ENCODE measurements at regions not wholly inside any gene's neighbourhood (a gene's known extent, or its start where the extent isn't known, plus 50 kb on each side); places are given as distances from the start of the nearest gene placed in this dataset.

- no peak for DNase-seq
- intact Hi-C loops (cut with DNase I): no loop called here
- no peaks in the 10 kb centered on the region for H3K36me3 ChIP-seq
- H3K4me1 ChIP-seq: no peaks in the 10 kb centered on the region
- H3K27ac ChIP-seq: no peak overlapping the region
- no peak for ATAC-seq
- H3K27me3 ChIP-seq (ENCODE audit: low read depth): no peaks in the 10 kb centered on the region
- no peaks in the 10 kb centered on the region for H3K9me3 ChIP-seq
- no peak overlapping the region for H3K4me3 ChIP-seq
- TF ChIP-seq, protein P1, sequence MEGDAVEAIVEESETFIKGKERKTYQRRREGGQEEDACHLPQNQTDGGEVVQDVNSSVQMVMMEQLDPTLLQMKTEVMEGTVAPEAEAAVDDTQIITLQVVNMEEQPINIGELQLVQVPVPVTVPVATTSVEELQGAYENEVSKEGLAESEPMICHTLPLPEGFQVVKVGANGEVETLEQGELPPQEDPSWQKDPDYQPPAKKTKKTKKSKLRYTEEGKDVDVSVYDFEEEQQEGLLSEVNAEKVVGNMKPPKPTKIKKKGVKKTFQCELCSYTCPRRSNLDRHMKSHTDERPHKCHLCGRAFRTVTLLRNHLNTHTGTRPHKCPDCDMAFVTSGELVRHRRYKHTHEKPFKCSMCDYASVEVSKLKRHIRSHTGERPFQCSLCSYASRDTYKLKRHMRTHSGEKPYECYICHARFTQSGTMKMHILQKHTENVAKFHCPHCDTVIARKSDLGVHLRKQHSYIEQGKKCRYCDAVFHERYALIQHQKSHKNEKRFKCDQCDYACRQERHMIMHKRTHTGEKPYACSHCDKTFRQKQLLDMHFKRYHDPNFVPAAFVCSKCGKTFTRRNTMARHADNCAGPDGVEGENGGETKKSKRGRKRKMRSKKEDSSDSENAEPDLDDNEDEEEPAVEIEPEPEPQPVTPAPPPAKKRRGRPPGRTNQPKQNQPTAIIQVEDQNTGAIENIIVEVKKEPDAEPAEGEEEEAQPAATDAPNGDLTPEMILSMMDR (IDR thresholded peaks at IDR 0.05): no peak
These were observed 515.2 kb upstream of the CCDC54 start for GRCh38 chr3:106862067-106862466.

GRCh38 chr3:106877627-106878026 lies 499.6 kb upstream of the CCDC54 start:
- ATAC-seq (no peak), DNase-seq (no peak)
- Histone ChIP-seq H3K9me3 (no peaks in the 10 kb centered on the region), H3K4me3 (no peak overlapping the region), H3K36me3 (no peaks in the 10 kb centered on the region), H3K27ac (no peak overlapping the region), H3K4me1 (no peaks in the 10 kb centered on the region), H3K27me3 (ENCODE audit: low read depth) (no peaks in the 10 kb centered on the region)
- TF ChIP-seq, protein P1 (IDR thresholded peaks at IDR 0.05): no peak
- intact Hi-C loops (cut with DNase I): no loop called here

DNA sequence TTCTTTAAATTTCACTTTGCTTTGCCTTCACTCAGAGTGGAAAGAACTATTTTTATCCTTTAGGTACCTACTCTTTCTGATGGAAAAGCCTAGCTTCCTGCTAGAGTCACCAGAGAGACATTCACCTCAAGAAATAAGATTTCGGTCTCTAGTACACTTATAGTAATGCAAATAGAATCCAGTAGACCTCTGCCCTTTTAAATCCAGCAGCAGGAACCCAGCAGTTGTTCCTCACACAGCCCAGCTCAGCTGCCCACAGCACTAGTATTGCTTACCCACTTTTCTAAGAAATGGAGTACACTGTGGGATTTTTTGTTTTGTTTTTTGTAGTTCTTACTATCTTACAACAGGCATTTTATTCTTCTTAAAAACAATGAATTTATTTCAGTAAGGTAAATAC lies 497.0 kb upstream of the CCDC54 start:
- no peak overlapping the region for H3K4me3 ChIP-seq
- H3K27me3 ChIP-seq (ENCODE audit: low read depth): no peaks in the 10 kb centered on the region
- no peaks in the 10 kb centered on the region for H3K9me3 ChIP-seq
- intact Hi-C loops (cut with DNase I): no loop called here
- no peak overlapping the region for H3K27ac ChIP-seq
- no peaks in the 10 kb centered on the region for H3K4me1 ChIP-seq
- TF ChIP-seq, protein P1 (IDR thresholded peaks at IDR 0.05): no peak
- DNase-seq (no peak), ATAC-seq (no peak)
- H3K36me3 ChIP-seq: no peaks in the 10 kb centered on the region

DNA sequence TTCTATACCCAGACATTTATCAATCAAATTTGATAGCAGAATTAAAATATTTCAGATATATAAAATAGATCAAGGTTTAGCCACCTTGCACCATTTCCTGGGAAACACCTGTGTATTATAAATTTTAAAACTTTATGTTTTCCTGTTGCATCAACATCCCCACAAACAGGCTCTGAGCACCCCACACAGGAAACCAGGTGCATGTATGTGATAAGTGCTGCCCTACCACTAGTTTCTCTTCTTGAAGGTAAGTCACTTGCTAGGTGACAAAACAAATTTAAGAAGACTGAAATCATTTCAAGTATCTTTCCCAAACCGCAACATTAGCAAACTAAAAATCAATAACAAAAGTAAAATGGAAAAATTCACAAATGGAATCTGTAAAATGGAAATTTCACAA lies 496.1 kb upstream of the CCDC54 start:
- H3K36me3 ChIP-seq: no peaks in the 10 kb centered on the region
- H3K4me3 ChIP-seq: no peak overlapping the region
- no peaks in the 10 kb centered on the region for H3K4me1 ChIP-seq
- H3K27ac ChIP-seq: no peak overlapping the region
- H3K27me3 ChIP-seq (ENCODE audit: low read depth): no peaks in the 10 kb centered on the region
- TF ChIP-seq, protein P1 (IDR thresholded peaks at IDR 0.05): no peak
- DNase-seq (no peak), ATAC-seq (no peak)
- intact Hi-C loops (cut with DNase I): no loop called here
- no peaks in the 10 kb centered on the region for H3K9me3 ChIP-seq

GRCh38 chr3:106882297-106882696 lies 494.9 kb upstream of the CCDC54 start:
- TF ChIP-seq, protein P1 (IDR thresholded peaks at IDR 0.05): no peak
- DNase-seq (no peak), ATAC-seq (no peak)
- no peak overlapping the region for H3K27ac ChIP-seq
- no peaks in the 10 kb centered on the region for H3K9me3 ChIP-seq
- H3K36me3 ChIP-seq: no peaks in the 10 kb centered on the region
- no peak overlapping the region for H3K4me3 ChIP-seq
- intact Hi-C loops (cut with DNase I): no loop called here
- no peaks in the 10 kb centered on the region for H3K27me3 ChIP-seq (ENCODE audit: low read depth)
- H3K4me1 ChIP-seq: no peaks in the 10 kb centered on the region

DNA sequence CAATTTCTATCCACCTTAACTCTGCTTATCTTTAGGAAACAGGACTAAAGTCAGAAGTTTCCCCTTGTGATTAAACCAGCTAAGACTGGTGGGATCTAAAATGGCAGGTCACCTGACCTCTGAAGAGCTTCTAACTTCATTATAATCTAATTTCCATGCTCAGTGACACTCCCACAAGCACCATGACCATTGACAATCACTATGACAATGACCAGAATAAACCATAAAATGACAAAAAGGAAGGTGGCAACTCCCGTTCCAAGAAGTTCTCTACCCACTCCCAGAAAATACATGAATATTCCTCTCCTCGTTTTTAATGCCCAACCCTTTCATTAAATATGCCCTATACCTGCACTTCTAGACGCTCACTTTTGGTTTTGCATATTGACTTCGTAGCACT lies 471.2 kb upstream of the CCDC54 start:
- intact Hi-C loops (cut with DNase I): no loop called here
- H3K27me3 ChIP-seq (ENCODE audit: low read depth): no peaks in the 10 kb centered on the region
- no peaks in the 10 kb centered on the region for H3K4me1 ChIP-seq
- TF ChIP-seq, protein P1 (IDR thresholded peaks at IDR 0.05): no peak
- H3K9me3 ChIP-seq: no peaks in the 10 kb centered on the region
- no peak overlapping the region for H3K27ac ChIP-seq
- no peak overlapping the region for H3K4me3 ChIP-seq
- no peak for DNase-seq
- ATAC-seq: no peak
- H3K36me3 ChIP-seq: no peaks in the 10 kb centered on the region

Data from lower lobe of right lung (tissue), 2 donors.